Activated T-helper 17 cell treated with anti-CD3 and anti-CD28 coated beads, Interleukin-2, amount 50 U/mL, for 72 hours (primary cell): ENCODE measurements at regions not wholly inside any gene's neighbourhood (a gene's known extent, or its start where the extent isn't known, plus 50 kb on each side); places are given as distances from the start of the nearest gene placed in this dataset.
"Not testable (repeated sequence)": the region's sequence is repeated elsewhere in the genome, so short reads cannot be mapped to it uniquely, and the experiment has no call there.

ENCODE experiments used
- ATAC-seq: fragments of 150-1000 bp; cut with Tn5 transposase; replicated peaks from 2 replicates; pipeline ENCODE4 v1.10.0; 2021; ENCODE audit warnings: mild to moderate bottlenecking, moderate library complexity
- H3K27ac Mint-ChIP-seq: one replicate; pipeline ENCODE4 v1.8.0; 2022; ENCODE audit warnings: mixed read lengths
- H3K27me3 Mint-ChIP-seq: one replicate; pipeline ENCODE4 v1.8.0; 2022; ENCODE audit warnings: mixed read lengths
- H3K36me3 Mint-ChIP-seq: one replicate; pipeline ENCODE4 v1.8.0; 2022; ENCODE audit warnings: low read depth, mild to moderate bottlenecking, mixed read lengths
- H3K4me1 Mint-ChIP-seq: one replicate; pipeline ENCODE4 v1.8.0; 2022; ENCODE audit warnings: mixed read lengths
- H3K4me3 Mint-ChIP-seq: one replicate; pipeline ENCODE4 v1.8.0; 2022; ENCODE audit warnings: mild to moderate bottlenecking, mixed read lengths
- H3K9me3 Mint-ChIP-seq: one replicate; pipeline ENCODE4 v1.8.0; 2022; ENCODE audit warnings: mixed read lengths

GRCh38 chr7:65235586-65235985, 138.1 kb upstream of the ZNF92 start:
- peaks cover 20% of the 10 kb centered on the region for H3K4me1 Mint-ChIP-seq
- no peak overlapping the region for H3K4me3 Mint-ChIP-seq
- ATAC-seq = no peak

GRCh38 chr7:65233409-65234034, 140.1 kb upstream of the ZNF92 start:
- H3K27me3 Mint-ChIP-seq = no peaks in the 10 kb centered on the region
- peak; percentile 78 for ATAC-seq
- H3K27ac Mint-ChIP-seq = no peak overlapping the region
- H3K4me3 Mint-ChIP-seq = peak overlapping the region; percentile 30
- no peaks in the 10 kb centered on the region for H3K9me3 Mint-ChIP-seq
- H3K4me1 Mint-ChIP-seq = peaks cover 20% of the 10 kb centered on the region
- no peaks in the 10 kb centered on the region for H3K36me3 Mint-ChIP-seq

More at GRCh38 chr7:65235586-65235985, 138.1 kb upstream of the ZNF92 start:
- Mint-ChIP-seq H3K36me3 (no peaks in the 10 kb centered on the region), H3K9me3 (no peaks in the 10 kb centered on the region), H3K27ac (no peak overlapping the region), H3K27me3 (no peaks in the 10 kb centered on the region)

GRCh38 chr7:65230231-65230630, 143.4 kb upstream of the ZNF92 start:
- H3K4me1 Mint-ChIP-seq = peaks cover 11% of the 10 kb centered on the region
- H3K27ac Mint-ChIP-seq = no peak overlapping the region
- H3K27me3 Mint-ChIP-seq = no peaks in the 10 kb centered on the region
- no peaks in the 10 kb centered on the region for H3K9me3 Mint-ChIP-seq
- H3K36me3 Mint-ChIP-seq = no peaks in the 10 kb centered on the region
- no peak for ATAC-seq
- H3K4me3 Mint-ChIP-seq = no peak overlapping the region

GRCh38 chr7:65225422-65226006, 148.1 kb upstream of the ZNF92 start:
- ATAC-seq = peak; percentile 54
- H3K4me3 Mint-ChIP-seq = no peak overlapping the region
- H3K36me3 Mint-ChIP-seq = no peaks in the 10 kb centered on the region
- H3K4me1 Mint-ChIP-seq = no peaks in the 10 kb centered on the region
- H3K27ac Mint-ChIP-seq = no peak overlapping the region
- no peaks in the 10 kb centered on the region for H3K27me3 Mint-ChIP-seq
- H3K9me3 Mint-ChIP-seq = no peaks in the 10 kb centered on the region

- Mint-ChIP-seq H3K27ac (no peak overlapping the region), H3K27me3 (no peaks in the 10 kb centered on the region), H3K4me1 (no peaks in the 10 kb centered on the region), H3K4me3 (no peak overlapping the region), H3K36me3 (no peaks in the 10 kb centered on the region), H3K9me3 (no peaks in the 10 kb centered on the region)
- no peak for ATAC-seq
Measured at GRCh38 chr7:65222655-65223054, 151.0 kb upstream of the ZNF92 start.

- no peaks in the 10 kb centered on the region for H3K36me3 Mint-ChIP-seq
- no peak overlapping the region for H3K27ac Mint-ChIP-seq
- H3K9me3 Mint-ChIP-seq = no peaks in the 10 kb centered on the region
- H3K27me3 Mint-ChIP-seq = no peaks in the 10 kb centered on the region
- no peak overlapping the region for H3K4me3 Mint-ChIP-seq
- H3K4me1 Mint-ChIP-seq = no peaks in the 10 kb centered on the region
- no peak for ATAC-seq
Measured at GRCh38 chr7:65221683-65222082, 152.0 kb upstream of the ZNF92 start.

GRCh38 chr7:65219623-65220022, 154.0 kb upstream of the ZNF92 start:
- Mint-ChIP-seq H3K9me3 (no peaks in the 10 kb centered on the region), H3K4me3 (no peak overlapping the region), H3K27ac (no peak overlapping the region), H3K27me3 (no peaks in the 10 kb centered on the region), H3K4me1 (no peaks in the 10 kb centered on the region), H3K36me3 (no peaks in the 10 kb centered on the region)
- ATAC-seq = no peak

GRCh38 chr7:65216469-65216868, 157.2 kb upstream of the ZNF92 start:
- Mint-ChIP-seq H3K27me3 (no peaks in the 10 kb centered on the region), H3K36me3 (no peaks in the 10 kb centered on the region), H3K4me3 (no peak overlapping the region), H3K4me1 (no peaks in the 10 kb centered on the region), H3K9me3 (no peaks in the 10 kb centered on the region), H3K27ac (no peak overlapping the region)
- peak; percentile 60 for ATAC-seq

GRCh38 chr7:65213260-65213659, 160.4 kb upstream of the ZNF92 start:
- not testable (repeated sequence) for H3K9me3 Mint-ChIP-seq, H3K27ac Mint-ChIP-seq, ATAC-seq, H3K4me3 Mint-ChIP-seq, H3K36me3 Mint-ChIP-seq, H3K4me1 Mint-ChIP-seq, H3K27me3 Mint-ChIP-seq

- H3K4me1 Mint-ChIP-seq, H3K27ac Mint-ChIP-seq, ATAC-seq, H3K9me3 Mint-ChIP-seq, H3K36me3 Mint-ChIP-seq, H3K27me3 Mint-ChIP-seq, H3K4me3 Mint-ChIP-seq: not testable (repeated sequence)
Measured at GRCh38 chr7:65199221-65199620, 174.4 kb upstream of the ZNF92 start.

GRCh38 chr7:65193334-65194058, 180.2 kb upstream of the ZNF92 start:
- not testable (repeated sequence) for H3K36me3 Mint-ChIP-seq, H3K27ac Mint-ChIP-seq, H3K4me1 Mint-ChIP-seq, H3K9me3 Mint-ChIP-seq, H3K4me3 Mint-ChIP-seq, H3K27me3 Mint-ChIP-seq, ATAC-seq

- not testable (repeated sequence) for H3K27ac Mint-ChIP-seq, ATAC-seq, H3K9me3 Mint-ChIP-seq, H3K27me3 Mint-ChIP-seq, H3K4me3 Mint-ChIP-seq, H3K36me3 Mint-ChIP-seq, H3K4me1 Mint-ChIP-seq
Measured at GRCh38 chr7:65177041-65177440, 170.6 kb upstream of the ERV3-1 start.

GRCh38 chr7:65150105-65150504, 143.6 kb upstream of the ERV3-1 start:
- H3K27me3 Mint-ChIP-seq, H3K4me1 Mint-ChIP-seq, H3K36me3 Mint-ChIP-seq, H3K4me3 Mint-ChIP-seq, ATAC-seq, H3K27ac Mint-ChIP-seq, H3K9me3 Mint-ChIP-seq: not testable (repeated sequence)

GRCh38 chr7:65146118-65146914, 139.8 kb upstream of the ERV3-1 start:
- not testable (repeated sequence) for H3K9me3 Mint-ChIP-seq, H3K36me3 Mint-ChIP-seq, H3K4me3 Mint-ChIP-seq, H3K27ac Mint-ChIP-seq, H3K27me3 Mint-ChIP-seq, ATAC-seq, H3K4me1 Mint-ChIP-seq

- not testable (repeated sequence) for H3K27me3 Mint-ChIP-seq, ATAC-seq, H3K4me3 Mint-ChIP-seq, H3K36me3 Mint-ChIP-seq, H3K4me1 Mint-ChIP-seq, H3K9me3 Mint-ChIP-seq, H3K27ac Mint-ChIP-seq
Measured at GRCh38 chr7:65145710-65146109, 139.2 kb upstream of the ERV3-1 start.
